Upper lobe of left lung (tissue), 4 donors: ENCODE measurements at regions not wholly inside any gene's neighbourhood (a gene's known extent, or its start where the extent isn't known, plus 50 kb on each side); places are given as distances from the start of the nearest gene placed in this dataset.

Experiments
- POLR2A ChIP-seq, 4 donors: fragments of 450-650 bp; IDR thresholded peaks; one replicate each; pipeline ENCODE4 v1.5.1; 2016 to 2017; ENCODE audit warnings: antibody characterized with exemption in 4 of 4, mild to moderate bottlenecking in 2 of 4
- POLR2AphosphoS5 ChIP-seq, 2 donors: sonication (generic); formaldehyde crosslinking; IDR thresholded peaks; one replicate each; pipeline ENCODE4 v1.5.1; 2017; ENCODE audit warnings: antibody characterized with exemption in 2 of 2
- TF ChIP-seq, protein P1 (sequence below), 6 experiments: fragments of 450-650 bp in 4 of 6; fragments of 200-600 bp in 2 of 6; sonication (generic) in 2 of 6; IDR thresholded peaks; one replicate each; pipeline ENCODE4 v1.5.1; 2016 to 2019; ENCODE audit warnings: antibody characterized with exemption in 6 of 6

DNA sequence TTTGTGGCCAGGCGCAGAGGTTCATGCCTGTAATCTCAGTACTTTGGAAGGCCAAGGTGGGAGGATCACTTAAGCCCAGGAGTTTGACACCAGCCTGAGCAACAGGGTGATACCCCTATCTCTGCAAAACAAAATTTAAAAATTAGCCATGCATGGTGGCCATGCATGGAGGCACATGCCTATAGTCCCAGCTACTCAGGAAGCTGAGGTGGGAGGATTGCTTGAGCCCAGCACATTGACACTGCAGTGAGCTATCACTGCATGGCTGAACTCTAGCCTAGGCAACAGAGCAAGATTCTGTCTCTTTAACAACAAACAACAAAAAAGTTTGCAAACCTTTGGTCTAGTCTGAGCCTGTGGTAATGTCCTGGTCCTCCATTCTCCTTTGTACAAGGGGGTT lies 69.2 kb upstream of the CNEP1R1 start:
- TF ChIP-seq, protein P1, sequence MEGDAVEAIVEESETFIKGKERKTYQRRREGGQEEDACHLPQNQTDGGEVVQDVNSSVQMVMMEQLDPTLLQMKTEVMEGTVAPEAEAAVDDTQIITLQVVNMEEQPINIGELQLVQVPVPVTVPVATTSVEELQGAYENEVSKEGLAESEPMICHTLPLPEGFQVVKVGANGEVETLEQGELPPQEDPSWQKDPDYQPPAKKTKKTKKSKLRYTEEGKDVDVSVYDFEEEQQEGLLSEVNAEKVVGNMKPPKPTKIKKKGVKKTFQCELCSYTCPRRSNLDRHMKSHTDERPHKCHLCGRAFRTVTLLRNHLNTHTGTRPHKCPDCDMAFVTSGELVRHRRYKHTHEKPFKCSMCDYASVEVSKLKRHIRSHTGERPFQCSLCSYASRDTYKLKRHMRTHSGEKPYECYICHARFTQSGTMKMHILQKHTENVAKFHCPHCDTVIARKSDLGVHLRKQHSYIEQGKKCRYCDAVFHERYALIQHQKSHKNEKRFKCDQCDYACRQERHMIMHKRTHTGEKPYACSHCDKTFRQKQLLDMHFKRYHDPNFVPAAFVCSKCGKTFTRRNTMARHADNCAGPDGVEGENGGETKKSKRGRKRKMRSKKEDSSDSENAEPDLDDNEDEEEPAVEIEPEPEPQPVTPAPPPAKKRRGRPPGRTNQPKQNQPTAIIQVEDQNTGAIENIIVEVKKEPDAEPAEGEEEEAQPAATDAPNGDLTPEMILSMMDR (IDR thresholded peaks at IDR 0.05) = no peak
- TF ChIP-seq POLR2A (IDR thresholded peaks at IDR 0.05) (no peak), POLR2AphosphoS5 (IDR thresholded peaks at IDR 0.05) (no peak)
